Progenitor cell of endocrine pancreas (in vitro differentiated cells): ENCODE measurements at regions not wholly inside any gene's neighbourhood (a gene's known extent, or its start where the extent isn't known, plus 50 kb on each side); places are given as distances from the start of the nearest gene placed in this dataset.

Experiments used
- DNase-seq: peaks from one replicate; pipeline ENCODE4 v3.0.0; 2021; ENCODE audit warnings: low spot score; ENCODE audit not compliant: unreplicated experiment
- H3K27ac Mint-ChIP-seq: 2 replicates; pipeline ENCODE4 v1.8.0; 2021; ENCODE audit warnings: mild to moderate bottlenecking, moderate library complexity, mixed read lengths
- H3K27me3 Mint-ChIP-seq: 2 replicates; pipeline ENCODE4 v1.8.0; 2021; ENCODE audit warnings: mixed read lengths
- H3K36me3 Mint-ChIP-seq: 2 replicates; pipeline ENCODE4 v1.8.0; 2022; ENCODE audit warnings: mixed read lengths; ENCODE audit not compliant: insufficient read depth
- H3K4me1 Mint-ChIP-seq: 2 replicates; pipeline ENCODE4 v1.8.0; 2021; ENCODE audit warnings: low read depth, mixed read lengths
- H3K4me3 Mint-ChIP-seq: 2 replicates; pipeline ENCODE4 v1.8.0; 2021; ENCODE audit warnings: low read depth, mild to moderate bottlenecking, moderate library complexity, mixed read lengths
- H3K9me3 Mint-ChIP-seq: 2 replicates; pipeline ENCODE4 v1.8.0; 2021; ENCODE audit warnings: low read depth, mixed read lengths
- TF ChIP-seq, protein P1 (sequence below): fragments of 200-600 bp; sonication (generic); IDR thresholded peaks from one replicate; pipeline ENCODE4 v1.5.0; 2021; ENCODE audit warnings: antibody characterized with exemption, mild to moderate bottlenecking; ENCODE audit not compliant: unreplicated experiment

DNA sequence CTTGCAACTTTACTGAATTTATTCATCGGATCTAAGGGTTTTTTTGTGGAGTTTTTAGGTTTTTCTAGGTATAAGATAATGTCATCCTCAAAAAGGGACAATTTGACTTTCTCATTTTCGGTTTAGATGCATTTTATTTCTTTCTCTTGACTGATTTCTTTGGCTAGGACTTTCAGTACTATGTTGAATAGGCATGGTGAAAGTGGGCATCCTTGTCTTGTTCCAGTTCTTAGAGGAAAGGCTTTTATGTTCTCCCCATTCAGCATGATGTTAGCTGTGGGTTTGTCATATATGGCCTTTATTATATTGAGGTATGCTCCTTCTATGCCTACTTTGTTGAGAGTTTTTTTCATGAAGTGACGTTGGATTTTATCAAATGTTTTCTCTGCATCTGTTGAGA lies 106.7 kb downstream of the FAM43A start:
- no peaks in the 10 kb centered on the region for H3K36me3 Mint-ChIP-seq
- H3K4me3 Mint-ChIP-seq: no peak overlapping the region
- H3K4me1 Mint-ChIP-seq: no peaks in the 10 kb centered on the region
- no peak for DNase-seq
- no peaks in the 10 kb centered on the region for H3K27me3 Mint-ChIP-seq
- no peak overlapping the region for H3K27ac Mint-ChIP-seq
- H3K9me3 Mint-ChIP-seq: no peaks in the 10 kb centered on the region
- TF ChIP-seq, protein P1, sequence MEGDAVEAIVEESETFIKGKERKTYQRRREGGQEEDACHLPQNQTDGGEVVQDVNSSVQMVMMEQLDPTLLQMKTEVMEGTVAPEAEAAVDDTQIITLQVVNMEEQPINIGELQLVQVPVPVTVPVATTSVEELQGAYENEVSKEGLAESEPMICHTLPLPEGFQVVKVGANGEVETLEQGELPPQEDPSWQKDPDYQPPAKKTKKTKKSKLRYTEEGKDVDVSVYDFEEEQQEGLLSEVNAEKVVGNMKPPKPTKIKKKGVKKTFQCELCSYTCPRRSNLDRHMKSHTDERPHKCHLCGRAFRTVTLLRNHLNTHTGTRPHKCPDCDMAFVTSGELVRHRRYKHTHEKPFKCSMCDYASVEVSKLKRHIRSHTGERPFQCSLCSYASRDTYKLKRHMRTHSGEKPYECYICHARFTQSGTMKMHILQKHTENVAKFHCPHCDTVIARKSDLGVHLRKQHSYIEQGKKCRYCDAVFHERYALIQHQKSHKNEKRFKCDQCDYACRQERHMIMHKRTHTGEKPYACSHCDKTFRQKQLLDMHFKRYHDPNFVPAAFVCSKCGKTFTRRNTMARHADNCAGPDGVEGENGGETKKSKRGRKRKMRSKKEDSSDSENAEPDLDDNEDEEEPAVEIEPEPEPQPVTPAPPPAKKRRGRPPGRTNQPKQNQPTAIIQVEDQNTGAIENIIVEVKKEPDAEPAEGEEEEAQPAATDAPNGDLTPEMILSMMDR: no peak

DNA sequence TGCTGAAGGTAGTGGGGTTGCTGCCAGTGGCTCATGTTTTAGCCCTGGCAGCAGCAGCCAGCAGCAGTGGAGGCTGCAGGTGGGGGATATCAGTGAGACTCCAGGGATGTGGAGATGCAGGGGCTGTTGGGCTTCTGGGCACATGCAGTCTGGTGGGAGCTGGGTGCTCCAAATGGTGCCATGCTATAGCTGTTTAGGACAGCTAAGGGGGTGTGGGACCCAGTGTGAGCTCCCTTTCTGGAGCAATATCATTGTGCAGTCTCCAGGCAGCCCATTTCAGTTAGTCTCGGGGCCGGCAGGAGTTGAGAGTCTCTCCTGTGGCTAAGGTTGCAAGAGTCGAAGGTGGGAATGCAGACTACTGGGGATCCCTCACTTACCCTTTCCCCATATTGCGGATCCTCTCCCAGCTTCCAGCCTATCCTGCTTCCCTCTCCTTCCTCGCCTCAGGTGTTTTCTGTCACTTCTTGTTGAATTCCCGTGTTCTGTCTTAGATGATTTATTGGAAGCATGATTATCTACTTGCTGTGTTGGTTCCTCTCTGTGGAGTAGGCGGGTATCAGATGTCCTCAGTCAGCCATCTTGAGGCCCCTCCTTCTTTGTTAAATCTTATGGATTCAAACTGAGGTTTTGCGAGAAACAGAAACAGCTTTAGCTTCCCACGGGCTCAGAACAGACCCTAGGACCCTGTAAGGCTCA lies 112.0 kb downstream of the FAM43A start:
- Mint-ChIP-seq H3K36me3 (no peaks in the 10 kb centered on the region), H3K27ac (peak overlapping the region; percentile 7), H3K4me1 (no peaks in the 10 kb centered on the region), H3K9me3 (no peaks in the 10 kb centered on the region), H3K4me3 (no peak overlapping the region), H3K27me3 (peaks cover 25% of the 10 kb centered on the region)
- DNase-seq: no peak
- TF ChIP-seq, protein P1: no peak

DNA sequence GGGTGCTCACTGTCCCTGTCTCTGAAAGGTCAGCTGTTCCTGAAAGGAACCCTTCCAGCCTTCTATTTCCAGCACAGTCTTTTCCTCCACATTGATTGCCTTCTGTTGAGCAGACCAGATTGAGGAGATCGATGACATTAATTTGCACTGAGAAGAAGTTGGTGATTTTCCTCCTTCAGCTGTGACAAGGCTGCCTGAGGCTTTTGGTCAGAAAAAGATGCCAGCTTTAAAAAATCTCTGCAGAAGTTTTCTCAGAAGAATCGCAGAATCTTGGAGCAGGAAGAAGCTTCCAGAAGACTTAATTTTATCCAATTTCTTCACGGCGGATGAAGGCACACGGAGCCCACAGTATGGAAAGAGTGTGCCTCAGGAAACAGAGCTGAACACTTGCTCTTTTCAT lies 112.8 kb downstream of the FAM43A start:
- H3K36me3 Mint-ChIP-seq: no peaks in the 10 kb centered on the region
- TF ChIP-seq, protein P1: no peak
- peaks cover 30% of the 10 kb centered on the region for H3K27me3 Mint-ChIP-seq
- H3K9me3 Mint-ChIP-seq: no peaks in the 10 kb centered on the region
- H3K27ac Mint-ChIP-seq: no peak overlapping the region
- no peaks in the 10 kb centered on the region for H3K4me1 Mint-ChIP-seq
- no peak overlapping the region for H3K4me3 Mint-ChIP-seq
- no peak for DNase-seq

DNA sequence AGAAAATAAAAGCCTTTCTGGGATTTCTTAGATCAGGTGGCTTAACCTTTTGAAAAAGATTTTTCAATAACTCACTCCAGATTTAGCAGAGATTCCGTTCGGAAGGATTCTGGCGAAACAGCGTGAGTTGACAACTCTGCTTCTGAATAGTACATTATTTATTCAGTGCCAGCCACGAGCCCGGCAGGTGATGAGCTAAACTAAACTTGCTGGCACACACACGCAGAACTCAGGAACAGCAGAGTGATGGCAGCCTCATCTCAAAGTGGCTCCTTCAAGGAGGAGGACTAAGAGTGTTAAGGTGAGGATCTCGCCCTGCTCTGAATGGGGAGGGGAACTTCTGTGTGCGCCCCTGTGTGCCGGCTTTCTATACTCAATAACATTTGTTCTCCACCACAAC lies 114.3 kb downstream of the FAM43A start:
- no peak for DNase-seq
- Mint-ChIP-seq H3K27me3 (peaks cover 39% of the 10 kb centered on the region), H3K27ac (no peak overlapping the region), H3K4me1 (no peaks in the 10 kb centered on the region), H3K4me3 (no peak overlapping the region), H3K36me3 (no peaks in the 10 kb centered on the region), H3K9me3 (no peaks in the 10 kb centered on the region)
- TF ChIP-seq, protein P1: no peak

DNA sequence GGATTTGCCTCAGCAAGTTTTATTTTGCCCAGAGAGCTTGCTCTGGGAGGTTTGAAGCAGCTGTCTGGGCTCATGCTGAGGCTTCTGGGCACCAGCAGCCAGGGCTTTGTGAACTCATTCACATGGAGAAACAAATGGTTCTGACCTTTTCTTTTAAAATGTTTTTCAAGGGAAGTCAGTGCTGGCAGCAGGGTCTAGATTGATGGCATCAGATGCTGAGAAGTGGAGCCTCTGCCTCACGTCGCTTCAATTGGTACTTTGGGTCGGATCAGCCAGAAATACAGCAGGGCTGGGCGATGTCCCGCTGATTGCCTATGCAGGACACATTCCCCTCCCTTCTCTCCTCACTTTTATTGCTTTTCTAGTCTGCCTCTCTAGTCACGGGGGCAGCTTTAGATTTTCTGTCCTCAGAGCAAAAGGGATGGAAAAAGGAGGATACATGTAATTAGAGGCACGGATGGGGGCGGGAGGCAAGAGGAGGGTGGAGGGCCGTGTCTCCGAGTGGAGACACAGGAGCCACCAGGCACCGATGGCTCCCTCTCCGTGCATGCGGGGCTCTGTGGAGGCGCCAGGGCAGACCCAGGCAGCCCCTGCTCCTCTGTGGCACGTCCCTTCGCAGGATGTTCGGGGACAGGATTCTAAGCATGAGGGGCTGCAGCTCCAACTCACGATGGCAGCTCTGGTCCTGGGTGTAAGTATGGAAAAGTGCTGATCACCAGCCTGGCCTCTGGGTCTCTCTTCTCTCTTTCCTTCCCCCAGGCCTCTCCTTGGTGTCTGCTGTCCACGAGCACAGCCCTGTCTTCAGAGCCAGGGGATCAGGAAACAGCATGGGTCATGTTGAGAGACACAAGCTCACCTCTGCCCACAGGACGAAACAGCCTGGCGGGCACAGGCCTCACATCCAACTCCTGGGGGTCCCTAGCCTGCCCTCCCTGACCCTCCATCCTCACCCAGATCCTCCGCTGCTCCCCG lies 116.1 kb downstream of the FAM43A start:
- peaks cover 50% of the 10 kb centered on the region for H3K27me3 Mint-ChIP-seq
- H3K27ac Mint-ChIP-seq: no peak overlapping the region
- H3K9me3 Mint-ChIP-seq: no peaks in the 10 kb centered on the region
- no peak overlapping the region for H3K4me3 Mint-ChIP-seq
- no peaks in the 10 kb centered on the region for H3K4me1 Mint-ChIP-seq
- DNase-seq: no peak
- TF ChIP-seq, protein P1: no peak
- H3K36me3 Mint-ChIP-seq: no peaks in the 10 kb centered on the region
